Panc1 (cell line): ENCODE measurements at regions not wholly inside any gene's neighbourhood (a gene's known extent, or its start where the extent isn't known, plus 50 kb on each side); places are given as distances from the start of the nearest gene placed in this dataset.

Experiments used
- ATAC-seq: fragments of 200-7000 bp; cut with Tn5 transposase; 2 replicates; pipeline ENCODE4 v1.9.1; 2020; ENCODE audit warnings: mild to moderate bottlenecking, moderate library complexity
- BruUV-seq: library from RNA; stranded (reverse); fragments of 400-500 nt; replicated peaks from 2 replicates; lab custom pipeline; 2021; lab: Mats Ljungman, UMichigan
- CTCF ChIA-PET: fragments of 300-600 bp; sonication (Branson Sonifier 250); formaldehyde crosslinking; loops from one replicate; lab custom pipeline; 2022; ENCODE audit warnings: antibody characterized with exemption; lab: Charles Lee
- POLR2A ChIA-PET: fragments of 300-600 bp; sonication (Branson Sonifier 250); formaldehyde crosslinking; loops from one replicate; lab custom pipeline; 2022; ENCODE audit warnings: antibody characterized with exemption; lab: Charles Lee
- DNase-seq: peaks from one replicate; pipeline ENCODE4 v3.0.0-alpha.2; 2010; ENCODE audit warnings: low read depth, low spot score
- H3K27ac ChIP-seq: 2 replicates; pipeline ENCODE4 v1.5.1; 2011; ENCODE audit warnings: mild to moderate bottlenecking, low read length, inconsistent platforms
- H3K27me3 ChIP-seq: fragments of 200-500 bp; sonication (Bioruptor generic); 2 replicates; pipeline ENCODE4 v1.6.0; 2014; ENCODE audit warnings: low read length, inconsistent platforms; ENCODE audit not compliant: control insufficient read depth, insufficient read depth
- H3K36me3 ChIP-seq: fragments of 200-500 bp; sonication (Bioruptor generic); 2 replicates; pipeline ENCODE4 v1.5.1; 2014; ENCODE audit warnings: inconsistent platforms, mild to moderate bottlenecking, low read length, moderate library complexity; ENCODE audit not compliant: control insufficient read depth, insufficient read depth
- H3K4me1 ChIP-seq: 2 replicates; pipeline ENCODE4 v1.5.1; 2011; ENCODE audit warnings: inconsistent platforms, mild to moderate bottlenecking, low read length, moderate library complexity; ENCODE audit not compliant: control insufficient read depth, insufficient read depth
- H3K4me3 ChIP-seq, 2 experiments: 2 replicates each; pipeline ENCODE4 v1.5.1; 2011 to 2012; ENCODE audit warnings: low read depth in 2 of 2, low read length in 2 of 2, mild to moderate bottlenecking in 2 of 2, inconsistent platforms in 1 of 2, moderate library complexity in 1 of 2
- H3K9me3 ChIP-seq: fragments of 200-500 bp; sonication (Bioruptor generic); 2 replicates; pipeline ENCODE4 v1.5.1; 2014; ENCODE audit warnings: low read depth, mild to moderate bottlenecking, inconsistent platforms, low read length, moderate library complexity; ENCODE audit not compliant: control insufficient read depth, insufficient read depth
- POLR2AphosphoS5 ChIP-seq: IDR thresholded peaks from 2 replicates; pipeline ENCODE4 v1.6.1; 2012; ENCODE audit warnings: mild to moderate bottlenecking, low read depth, low read length, moderate library complexity
- SIN3A ChIP-seq: IDR thresholded peaks from 2 replicates; pipeline ENCODE4 v1.6.1; 2012; ENCODE audit warnings: low read depth, mild to moderate bottlenecking, low read length, moderate library complexity, borderline replicate concordance; ENCODE audit not compliant: insufficient read depth
- TCF7L2 ChIP-seq: IDR thresholded peaks from 2 replicates; pipeline ENCODE4 v1.6.1; 2011; ENCODE audit warnings: mild to moderate bottlenecking, low read depth, low read length, inconsistent platforms
- in situ Hi-C: cut with HindIII; loops from 2 replicates; pipeline ENCODE4 v1.10.0; 2016; ENCODE audit warnings: low sequenced_read_pairs, low pct_unique_long_range_greater_than_20kb
- intact Hi-C: fragments of 100-400 bp; cut with micrococcal nuclease; formaldehyde crosslinking; loops from one replicate; pipeline ENCODE4 v1.10.0; 2022; ENCODE audit not compliant: unreplicated experiment
- TF ChIP-seq, protein P1 (sequence below): fragments of 450-650 bp; IDR thresholded peaks from 2 replicates; pipeline ENCODE4 v1.5.1; 2017; ENCODE audit warnings: mild to moderate bottlenecking
- TF ChIP-seq, protein P2 (sequence below), 2 experiments: IDR thresholded peaks; 2 replicates each; pipeline ENCODE4 v1.6.1; 2011 to 2012; ENCODE audit warnings: low read depth in 2 of 2, control low read depth in 1 of 2, low read length in 1 of 2, mild to moderate bottlenecking in 1 of 2, moderate library complexity in 1 of 2; ENCODE audit not compliant: insufficient read depth in 1 of 2

- in situ Hi-C loops = no loop called here
- no peak for ATAC-seq
- ChIA-PET CTCF (interaction anchor here (0.8 kb wide), 1 partner anchor 874 kb away, joined by 4 read pairs; no protein-coding TSS in a partner anchor), POLR2A (no interaction called here)
- Histone ChIP-seq H3K4me1 (no peaks in the 10 kb centered on the region), H3K36me3 (no peaks in the 10 kb centered on the region), H3K9me3 (no peaks in the 10 kb centered on the region), H3K27me3 (no peaks in the 10 kb centered on the region), H3K4me3 (no peak overlapping the region), H3K27ac (no peak overlapping the region)
- DNase-seq = no peak
- TF ChIP-seq, protein P1, sequence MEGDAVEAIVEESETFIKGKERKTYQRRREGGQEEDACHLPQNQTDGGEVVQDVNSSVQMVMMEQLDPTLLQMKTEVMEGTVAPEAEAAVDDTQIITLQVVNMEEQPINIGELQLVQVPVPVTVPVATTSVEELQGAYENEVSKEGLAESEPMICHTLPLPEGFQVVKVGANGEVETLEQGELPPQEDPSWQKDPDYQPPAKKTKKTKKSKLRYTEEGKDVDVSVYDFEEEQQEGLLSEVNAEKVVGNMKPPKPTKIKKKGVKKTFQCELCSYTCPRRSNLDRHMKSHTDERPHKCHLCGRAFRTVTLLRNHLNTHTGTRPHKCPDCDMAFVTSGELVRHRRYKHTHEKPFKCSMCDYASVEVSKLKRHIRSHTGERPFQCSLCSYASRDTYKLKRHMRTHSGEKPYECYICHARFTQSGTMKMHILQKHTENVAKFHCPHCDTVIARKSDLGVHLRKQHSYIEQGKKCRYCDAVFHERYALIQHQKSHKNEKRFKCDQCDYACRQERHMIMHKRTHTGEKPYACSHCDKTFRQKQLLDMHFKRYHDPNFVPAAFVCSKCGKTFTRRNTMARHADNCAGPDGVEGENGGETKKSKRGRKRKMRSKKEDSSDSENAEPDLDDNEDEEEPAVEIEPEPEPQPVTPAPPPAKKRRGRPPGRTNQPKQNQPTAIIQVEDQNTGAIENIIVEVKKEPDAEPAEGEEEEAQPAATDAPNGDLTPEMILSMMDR = no peak
- TF ChIP-seq POLR2AphosphoS5 (no peak), TCF7L2 (no peak)
- intact Hi-C loops = no loop called here
- BruUV-seq = no TSS peak
These were observed 55.0 kb upstream of the HMCN1 start for GRCh38 chr1:185679220-185679619.

GRCh38 chr1:185676969-185677368 lies 57.2 kb upstream of the HMCN1 start:
- no peak overlapping the region for H3K27ac ChIP-seq
- in situ Hi-C loops = no loop called here
- intact Hi-C loops = no loop called here
- ATAC-seq (no peak), DNase-seq (no peak)
- ChIA-PET POLR2A (no interaction called here), CTCF (no interaction called here)
- TF ChIP-seq, protein P2, sequence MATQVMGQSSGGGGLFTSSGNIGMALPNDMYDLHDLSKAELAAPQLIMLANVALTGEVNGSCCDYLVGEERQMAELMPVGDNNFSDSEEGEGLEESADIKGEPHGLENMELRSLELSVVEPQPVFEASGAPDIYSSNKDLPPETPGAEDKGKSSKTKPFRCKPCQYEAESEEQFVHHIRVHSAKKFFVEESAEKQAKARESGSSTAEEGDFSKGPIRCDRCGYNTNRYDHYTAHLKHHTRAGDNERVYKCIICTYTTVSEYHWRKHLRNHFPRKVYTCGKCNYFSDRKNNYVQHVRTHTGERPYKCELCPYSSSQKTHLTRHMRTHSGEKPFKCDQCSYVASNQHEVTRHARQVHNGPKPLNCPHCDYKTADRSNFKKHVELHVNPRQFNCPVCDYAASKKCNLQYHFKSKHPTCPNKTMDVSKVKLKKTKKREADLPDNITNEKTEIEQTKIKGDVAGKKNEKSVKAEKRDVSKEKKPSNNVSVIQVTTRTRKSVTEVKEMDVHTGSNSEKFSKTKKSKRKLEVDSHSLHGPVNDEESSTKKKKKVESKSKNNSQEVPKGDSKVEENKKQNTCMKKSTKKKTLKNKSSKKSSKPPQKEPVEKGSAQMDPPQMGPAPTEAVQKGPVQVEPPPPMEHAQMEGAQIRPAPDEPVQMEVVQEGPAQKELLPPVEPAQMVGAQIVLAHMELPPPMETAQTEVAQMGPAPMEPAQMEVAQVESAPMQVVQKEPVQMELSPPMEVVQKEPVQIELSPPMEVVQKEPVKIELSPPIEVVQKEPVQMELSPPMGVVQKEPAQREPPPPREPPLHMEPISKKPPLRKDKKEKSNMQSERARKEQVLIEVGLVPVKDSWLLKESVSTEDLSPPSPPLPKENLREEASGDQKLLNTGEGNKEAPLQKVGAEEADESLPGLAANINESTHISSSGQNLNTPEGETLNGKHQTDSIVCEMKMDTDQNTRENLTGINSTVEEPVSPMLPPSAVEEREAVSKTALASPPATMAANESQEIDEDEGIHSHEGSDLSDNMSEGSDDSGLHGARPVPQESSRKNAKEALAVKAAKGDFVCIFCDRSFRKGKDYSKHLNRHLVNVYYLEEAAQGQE (IDR thresholded peaks at IDR 0.05; ENCODE audit: insufficient read depth in 1 of 2, low read depth in 2 of 2, low read length in 1 of 2) = no peak
- no peak for TF ChIP-seq POLR2AphosphoS5
- no peak for TF ChIP-seq SIN3A
- no peak for TF ChIP-seq TCF7L2
- H3K4me1 ChIP-seq = no peaks in the 10 kb centered on the region
- H3K36me3 ChIP-seq = no peaks in the 10 kb centered on the region
- no peak overlapping the region for H3K4me3 ChIP-seq
- BruUV-seq = no TSS peak
- H3K9me3 ChIP-seq = no peaks in the 10 kb centered on the region
- H3K27me3 ChIP-seq = no peaks in the 10 kb centered on the region

- H3K9me3 ChIP-seq = no peaks in the 10 kb centered on the region
- H3K4me3 ChIP-seq = no peak overlapping the region
- no peaks in the 10 kb centered on the region for H3K27me3 ChIP-seq
- ATAC-seq (no peak), DNase-seq (no peak)
- ChIA-PET POLR2A (no interaction called here), CTCF (no interaction called here)
- in situ Hi-C loops = no loop called here
- no peaks in the 10 kb centered on the region for H3K36me3 ChIP-seq
- intact Hi-C loops = no loop called here
- no peak for TF ChIP-seq POLR2AphosphoS5
- TF ChIP-seq SIN3A = no peak
- TF ChIP-seq, protein P1 = no peak
- TF ChIP-seq, protein P2 (IDR thresholded peaks at IDR 0.05; ENCODE audit: insufficient read depth in 1 of 2, low read depth in 2 of 2, low read length in 1 of 2) = no peak
- no peak for TF ChIP-seq TCF7L2
- no peak overlapping the region for H3K27ac ChIP-seq
- no TSS peak for BruUV-seq
- peaks cover 12% of the 10 kb centered on the region for H3K4me1 ChIP-seq
These were observed 60.0 kb upstream of the HMCN1 start for GRCh38 chr1:185674201-185674600.
